GM10248 (cell line): ENCODE measurements at regions not wholly inside any gene's neighbourhood (a gene's known extent, or its start where the extent isn't known, plus 50 kb on each side); places are given as distances from the start of the nearest gene placed in this dataset.

ENCODE experiments used
- CTCF ChIA-PET: fragments of 300-600 bp; sonication (Branson Sonifier 250); formaldehyde crosslinking; extraction: SDS; loops from one replicate; lab custom pipeline; 2021; ENCODE audit warnings: antibody characterized with exemption; lab: Yijun Ruan, JAX
- POLR2A ChIA-PET: fragments of 350-650 bp; sonication (Branson Sonifier 250); formaldehyde crosslinking; extraction: SDS; loops from one replicate; lab custom pipeline; 2020; ENCODE audit warnings: antibody characterized with exemption; lab: Yijun Ruan, JAX
- DNase-seq: peaks from one replicate; pipeline ENCODE4 v3.0.0; 2012; ENCODE audit errors: extremely low spot score
- CTCF ChIP-seq: IDR thresholded peaks from 2 replicates; pipeline ENCODE4 v1.5.1; 2012; ENCODE audit warnings: mild to moderate bottlenecking, low read depth; ENCODE audit errors: extremely low read depth, missing control alignments, control extremely low read depth

- TF ChIP-seq CTCF: no peak
- no peak for DNase-seq
- POLR2A ChIA-PET: no interaction called here
- CTCF ChIA-PET: no interaction called here
These were observed 132.6 kb upstream of the CST7 start for GRCh38 chr20:24816431-24816830.

GRCh38 chr20:24816907-24817306 lies 132.2 kb upstream of the CST7 start:
- CTCF ChIA-PET: no interaction called here

GRCh38 chr20:24817351-24817750 lies 131.7 kb upstream of the CST7 start:
- POLR2A ChIA-PET: no interaction called here
- no peak for TF ChIP-seq CTCF
- CTCF ChIA-PET: no interaction called here
- no peak for DNase-seq

More at GRCh38 chr20:24816907-24817306, 132.2 kb upstream of the CST7 start:
- TF ChIP-seq CTCF: no peak
- POLR2A ChIA-PET: no interaction called here
- no peak for DNase-seq

- ChIA-PET CTCF (no interaction called here), POLR2A (no interaction called here)
- TF ChIP-seq CTCF: no peak
- no peak for DNase-seq
These were observed 131.0 kb upstream of the CST7 start for GRCh38 chr20:24818056-24818455.

GRCh38 chr20:24819331-24819965 lies 129.6 kb upstream of the CST7 start:
- no peak for DNase-seq
- POLR2A ChIA-PET: no interaction called here
- CTCF ChIA-PET: no interaction called here

GRCh38 chr20:24820345-24820744 lies 128.7 kb upstream of the CST7 start:
- DNase-seq: no peak
- CTCF ChIA-PET: interaction anchor here (1.7 kb wide), 1 partner anchor 13 kb away, joined by 3 read pairs; no protein-coding TSS in a partner anchor
- no peak for TF ChIP-seq CTCF
- POLR2A ChIA-PET: no interaction called here

More at GRCh38 chr20:24819331-24819965, 129.6 kb upstream of the CST7 start:
- no peak for TF ChIP-seq CTCF

GRCh38 chr20:24821391-24821790 lies 127.7 kb upstream of the CST7 start:
- POLR2A ChIA-PET: no interaction called here
- TF ChIP-seq CTCF: no peak
- DNase-seq: no peak
- CTCF ChIA-PET: interaction anchor here (1.7 kb wide), 1 partner anchor 12 kb away, joined by 3 read pairs; no protein-coding TSS in a partner anchor
